ENCODE measurements at regions not wholly inside any gene's neighbourhood (a gene's known extent, or its start where the extent isn't known, plus 50 kb on each side); places are given as distances from the start of the nearest gene placed in this dataset.
"Not testable (repeated sequence)": the region's sequence is repeated elsewhere in the genome, so short reads cannot be mapped to it uniquely, and the experiment has no call there.

DNA sequence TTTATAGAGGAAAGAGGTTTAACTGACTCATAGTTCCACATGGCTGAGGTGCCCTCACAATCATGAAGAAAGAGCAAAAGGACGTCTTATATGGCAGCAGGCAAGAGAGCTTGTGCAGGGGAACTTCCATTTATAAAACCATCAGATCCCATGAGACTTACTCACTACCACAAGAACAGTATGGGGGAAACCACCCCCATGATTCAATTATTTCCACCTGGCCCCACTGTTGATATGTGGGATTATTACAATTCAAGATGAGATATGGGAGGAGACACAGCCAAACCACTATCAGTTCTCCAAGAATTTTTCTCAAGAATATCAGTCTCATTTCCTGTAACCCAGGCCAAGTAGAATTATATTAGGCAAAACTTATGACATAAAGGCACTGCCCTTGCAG, 77.8 kb downstream of the COL6A6 start:
- TF ChIP-seq ZNF565 (CRISPR knock-in tag; conservative IDR thresholded peaks at IDR 0.05; ENCODE audit: low read depth); ZFP3 (CRISPR knock-in tag; IDR thresholded peaks at IDR 0.05); ZNF8 (CRISPR knock-in tag; IDR thresholded peaks at IDR 0.05): not testable (repeated sequence)
- TF ChIP-seq, protein P1, sequence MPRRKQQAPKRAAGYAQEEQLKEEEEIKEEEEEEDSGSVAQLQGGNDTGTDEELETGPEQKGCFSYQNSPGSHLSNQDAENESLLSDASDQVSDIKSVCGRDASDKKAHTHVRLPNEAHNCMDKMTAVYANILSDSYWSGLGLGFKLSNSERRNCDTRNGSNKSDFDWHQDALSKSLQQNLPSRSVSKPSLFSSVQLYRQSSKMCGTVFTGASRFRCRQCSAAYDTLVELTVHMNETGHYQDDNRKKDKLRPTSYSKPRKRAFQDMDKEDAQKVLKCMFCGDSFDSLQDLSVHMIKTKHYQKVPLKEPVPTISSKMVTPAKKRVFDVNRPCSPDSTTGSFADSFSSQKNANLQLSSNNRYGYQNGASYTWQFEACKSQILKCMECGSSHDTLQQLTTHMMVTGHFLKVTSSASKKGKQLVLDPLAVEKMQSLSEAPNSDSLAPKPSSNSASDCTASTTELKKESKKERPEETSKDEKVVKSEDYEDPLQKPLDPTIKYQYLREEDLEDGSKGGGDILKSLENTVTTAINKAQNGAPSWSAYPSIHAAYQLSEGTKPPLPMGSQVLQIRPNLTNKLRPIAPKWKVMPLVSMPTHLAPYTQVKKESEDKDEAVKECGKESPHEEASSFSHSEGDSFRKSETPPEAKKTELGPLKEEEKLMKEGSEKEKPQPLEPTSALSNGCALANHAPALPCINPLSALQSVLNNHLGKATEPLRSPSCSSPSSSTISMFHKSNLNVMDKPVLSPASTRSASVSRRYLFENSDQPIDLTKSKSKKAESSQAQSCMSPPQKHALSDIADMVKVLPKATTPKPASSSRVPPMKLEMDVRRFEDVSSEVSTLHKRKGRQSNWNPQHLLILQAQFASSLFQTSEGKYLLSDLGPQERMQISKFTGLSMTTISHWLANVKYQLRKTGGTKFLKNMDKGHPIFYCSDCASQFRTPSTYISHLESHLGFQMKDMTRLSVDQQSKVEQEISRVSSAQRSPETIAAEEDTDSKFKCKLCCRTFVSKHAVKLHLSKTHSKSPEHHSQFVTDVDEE (CRISPR knock-in tag; IDR thresholded peaks at IDR 0.05) = not testable (repeated sequence)
